ENCODE measurements at regions not wholly inside any gene's neighbourhood (a gene's known extent, or its start where the extent isn't known, plus 50 kb on each side); places are given as distances from the start of the nearest gene placed in this dataset.
A peak's percentile ranks its signal among the peaks of the same experiment; 100 is the strongest.
"Not testable (repeated sequence)": the region's sequence is repeated elsewhere in the genome, so short reads cannot be mapped to it uniquely, and the experiment has no call there.

DNA sequence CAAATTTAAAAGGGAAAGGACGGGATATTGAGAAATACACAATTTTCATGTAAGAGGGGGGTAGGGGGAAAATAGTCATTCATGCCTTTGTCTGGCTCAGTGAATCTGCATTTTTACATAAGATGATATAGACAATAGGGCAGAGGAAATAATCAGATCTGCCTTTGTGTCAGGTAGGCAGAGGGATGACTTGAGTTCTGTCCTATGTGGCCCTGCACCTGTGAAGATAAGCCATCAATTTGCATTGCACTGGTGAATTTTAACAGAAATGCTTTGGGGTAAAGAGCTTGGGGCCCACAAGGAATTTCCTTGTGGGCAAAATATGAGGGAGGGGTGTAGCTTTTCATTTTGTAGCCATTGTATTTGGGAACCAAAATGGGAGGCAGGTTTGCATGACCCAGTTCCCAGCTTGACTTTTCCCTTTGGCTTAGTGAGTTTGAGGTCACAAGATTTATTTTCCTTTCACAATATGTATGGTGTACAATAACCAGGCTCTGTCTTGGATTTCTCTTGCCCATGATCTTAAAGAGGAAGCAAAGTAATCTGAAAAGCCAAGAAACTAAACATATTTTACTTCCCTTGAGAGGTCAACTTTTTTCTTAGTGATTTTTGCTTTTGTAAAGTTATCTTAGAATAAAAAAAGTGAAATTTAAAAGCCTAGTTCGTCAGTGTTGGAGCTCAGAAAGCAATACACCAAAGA lies 77.7 kb upstream of the SORL1 start:
- ChIA-PET POLR2A (no interaction called here), CTCF (interaction anchor here (1.0 to 1.7 kb wide), 4 partner anchors 9 to 55 kb away, joined by 3 to 5 read pairs (median 4); no protein-coding TSS in a partner anchor)
- TF ChIP-seq CTCF (IDR thresholded peaks at IDR 0.05; ENCODE audit: control extremely low read depth, extremely low read depth, low read depth, missing control alignments), result no peak
- no peak for DNase-seq (ENCODE audit: extremely low spot score)

DNA sequence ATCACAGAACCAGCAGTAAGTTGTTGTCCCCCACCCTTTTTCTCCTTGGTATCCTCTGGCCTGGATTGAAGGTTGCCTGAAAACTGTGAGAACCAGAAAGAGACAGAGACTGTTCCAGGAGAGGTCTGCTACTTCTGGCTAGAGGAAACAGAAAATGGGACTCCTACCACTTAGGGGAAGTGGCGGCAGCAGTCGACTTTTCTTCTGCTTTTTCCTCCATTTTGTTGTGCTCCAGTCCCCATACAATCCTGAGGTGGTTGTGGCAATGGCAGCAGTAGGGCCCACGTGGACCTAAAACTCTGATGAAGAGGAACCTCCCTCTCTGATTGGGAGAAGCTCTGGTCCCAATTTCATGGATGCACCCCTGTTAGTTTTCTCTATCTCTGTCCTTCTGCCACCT lies 76.0 kb upstream of the SORL1 start:
- POLR2A ChIA-PET, result no interaction called here
- CTCF ChIA-PET, result interaction anchor here (1.8 to 2.0 kb wide), 2 partner anchors 10 to 20 kb away, joined by 4 to 7 read pairs; no protein-coding TSS in a partner anchor
- no peak for TF ChIP-seq CTCF (IDR thresholded peaks at IDR 0.05; ENCODE audit: control extremely low read depth, extremely low read depth, low read depth, missing control alignments)
- DNase-seq (ENCODE audit: extremely low spot score), result no peak

DNA sequence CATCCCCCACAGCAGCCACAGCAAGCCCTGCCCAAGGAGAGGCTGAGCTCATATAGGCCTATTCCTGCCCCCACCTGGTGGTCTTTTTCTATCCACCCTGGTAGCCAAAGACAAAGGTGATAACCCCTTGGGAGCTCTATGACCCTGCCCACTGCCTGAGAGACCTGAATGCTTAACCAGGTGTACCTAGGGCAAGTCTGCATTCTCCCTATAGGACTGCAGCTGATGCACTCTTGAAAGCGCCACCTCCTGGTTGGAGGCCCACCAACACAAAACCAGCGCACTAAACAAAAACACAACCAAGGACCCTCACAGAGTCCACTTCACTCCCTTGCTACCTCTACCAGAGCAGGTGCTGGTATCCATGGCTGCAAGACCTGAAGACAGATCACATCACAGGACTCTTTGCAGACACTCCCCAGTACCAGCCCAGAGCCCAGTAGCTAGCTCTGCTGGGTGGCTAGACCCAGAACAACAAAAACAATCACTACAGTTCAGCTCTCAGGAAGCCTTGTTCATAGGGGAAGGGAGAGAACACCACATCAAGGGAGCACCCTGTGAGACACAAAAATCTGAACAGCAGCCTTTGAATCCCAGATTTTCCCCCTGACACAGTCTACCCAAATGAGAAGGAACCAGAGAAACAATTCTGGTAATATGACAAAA lies 72.8 kb upstream of the SORL1 start:
- CTCF ChIA-PET, result interaction anchor here (1.1 to 2.3 kb wide), 7 partner anchors 9 to 41 kb away, joined by 3 to 14 read pairs (median 4); no protein-coding TSS in a partner anchor
- DNase-seq (ENCODE audit: extremely low spot score); POLR2A ChIA-PET: not testable (repeated sequence)
- peak; percentile 11 for TF ChIP-seq CTCF (IDR thresholded peaks at IDR 0.05; ENCODE audit: control extremely low read depth, extremely low read depth, low read depth, missing control alignments)

DNA sequence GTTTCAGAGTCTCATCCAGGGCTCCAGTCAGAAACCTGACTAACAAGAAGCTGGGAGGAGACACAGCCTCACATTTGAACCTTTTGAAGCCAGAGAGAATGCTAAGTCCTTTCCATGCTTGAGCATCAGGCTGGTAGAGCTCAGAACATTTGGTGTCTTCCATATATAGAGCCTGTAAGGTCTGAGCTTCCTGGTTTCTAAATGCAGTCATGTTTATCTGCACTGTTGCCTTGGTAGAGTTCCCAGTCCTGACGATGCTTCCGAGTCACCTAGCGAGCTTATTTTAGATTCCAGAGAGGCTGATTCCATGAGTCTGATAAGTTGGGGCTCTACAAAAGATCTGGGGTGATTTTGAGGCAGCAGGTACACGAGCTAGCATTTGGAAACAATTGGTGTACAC lies 68.4 kb upstream of the SORL1 start:
- CTCF ChIA-PET, result interaction anchor here (0.9 to 1.2 kb wide), 6 partner anchors 12 to 95 kb away, joined by 3 to 6 read pairs (median 3); no protein-coding TSS in a partner anchor
- no peak for DNase-seq (ENCODE audit: extremely low spot score)
- POLR2A ChIA-PET, result no interaction called here
- no peak for TF ChIP-seq CTCF (IDR thresholded peaks at IDR 0.05; ENCODE audit: control extremely low read depth, extremely low read depth, low read depth, missing control alignments)

DNA sequence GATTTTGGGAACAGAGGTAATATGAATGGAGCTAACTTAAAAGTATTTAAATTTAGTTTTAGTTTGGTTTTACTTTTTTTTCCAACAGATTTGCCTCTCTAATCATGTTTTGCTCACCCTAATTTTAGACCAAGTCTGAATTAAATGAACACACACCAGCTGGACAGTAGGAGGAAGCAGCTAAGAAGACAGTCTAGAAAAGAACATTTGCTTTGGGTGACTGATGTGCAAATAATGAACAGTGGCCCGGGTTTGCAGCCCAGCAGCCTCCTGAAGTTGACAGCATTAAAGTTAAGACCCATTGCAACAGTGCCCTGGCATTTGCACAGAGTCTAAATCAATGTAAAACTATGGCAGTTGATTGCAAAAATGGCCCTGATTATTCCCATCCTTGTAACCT lies 66.4 kb upstream of the SORL1 start:
- ChIA-PET POLR2A (no interaction called here), CTCF (interaction anchor here (0.7 to 2.2 kb wide), 7 partner anchors 10 to 78 kb away, joined by 3 to 7 read pairs (median 4); no protein-coding TSS in a partner anchor)
- TF ChIP-seq CTCF (IDR thresholded peaks at IDR 0.05; ENCODE audit: control extremely low read depth, extremely low read depth, low read depth, missing control alignments), result no peak

More for the DNA sequence above, 66.4 kb upstream of the SORL1 start:
- no peak for DNase-seq (ENCODE audit: extremely low spot score)

All from GM10248 (cell line).